GM12874 (cell line): ENCODE measurements at regions not wholly inside any gene's neighbourhood (a gene's known extent, or its start where the extent isn't known, plus 50 kb on each side); places are given as distances from the start of the nearest gene placed in this dataset.

Source experiments
- CTCF ChIP-seq: IDR thresholded peaks from 2 replicates; pipeline ENCODE4 v1.5.1; 2011; ENCODE audit warnings: low read depth, mild to moderate bottlenecking, control low read depth, low read length, moderate library complexity; ENCODE audit not compliant: insufficient read depth

- TF ChIP-seq CTCF = no peak
Observed at GRCh38 chr17:22453181-22453580, 760.9 kb downstream of the KCNJ18 start.

- TF ChIP-seq CTCF = no peak
Observed at GRCh38 chr17:22454070-22454999, 762.0 kb downstream of the KCNJ18 start.

GRCh38 chr17:22459331-22459952, 767.1 kb downstream of the KCNJ18 start:
- TF ChIP-seq CTCF = no peak

GRCh38 chr17:22459953-22460350, 767.6 kb downstream of the KCNJ18 start:
- TF ChIP-seq CTCF = no peak

- TF ChIP-seq CTCF = no peak
Observed at GRCh38 chr17:22460461-22461063, 768.2 kb downstream of the KCNJ18 start.

- TF ChIP-seq CTCF = no peak
Observed at GRCh38 chr17:22461460-22462145, 769.3 kb downstream of the KCNJ18 start.

GRCh38 chr17:22462461-22462860, 770.1 kb downstream of the KCNJ18 start:
- no peak for TF ChIP-seq CTCF
